MM.1S (cell line): ENCODE measurements at regions not wholly inside any gene's neighbourhood (a gene's known extent, or its start where the extent isn't known, plus 50 kb on each side); places are given as distances from the start of the nearest gene placed in this dataset.

Source experiments
- DNase-seq: peaks from one replicate; pipeline ENCODE4 v3.0.0-alpha.2; 2015
- H2AFZ ChIP-seq: fragments of 300-600 bp; sonication (generic); 2 replicates; pipeline ENCODE4 v1.6.0; 2016; ENCODE audit warnings: antibody characterized with exemption, low read length
- H3F3A ChIP-seq: fragments of 300-600 bp; sonication (generic); 2 replicates; pipeline ENCODE4 v1.6.1; 2016; ENCODE audit warnings: mild to moderate bottlenecking, antibody characterized with exemption, low read length, moderate library complexity, mixed read lengths; ENCODE audit not compliant: insufficient read depth
- H3K27ac ChIP-seq: fragments of 300-600 bp; sonication (generic); 2 replicates; pipeline ENCODE4 v1.5.1; 2016; ENCODE audit warnings: mild to moderate bottlenecking, low read length
- H3K27me3 ChIP-seq: fragments of 300-600 bp; sonication (generic); replicated peaks from 2 replicates; pipeline ENCODE4 v1.6.0; 2016; ENCODE audit warnings: low read length; ENCODE audit not compliant: insufficient read depth
- H3K36me3 ChIP-seq: fragments of 300-600 bp; sonication (generic); replicated peaks from 2 replicates; pipeline ENCODE4 v1.6.1; 2016; ENCODE audit warnings: mild to moderate bottlenecking, low read length, mixed read lengths; ENCODE audit not compliant: insufficient read depth
- H3K4me1 ChIP-seq: fragments of 300-600 bp; sonication (generic); 2 replicates; pipeline ENCODE4 v1.6.1; 2016; ENCODE audit warnings: low read length, mixed read lengths
- H3K4me2 ChIP-seq: fragments of 300-600 bp; sonication (generic); 2 replicates; pipeline ENCODE4 v1.6.0; 2016; ENCODE audit warnings: low read depth, low read length
- H3K4me3 ChIP-seq: fragments of 300-600 bp; sonication (generic); 2 replicates; pipeline ENCODE4 v1.5.1; 2016; ENCODE audit warnings: low read length, mixed read lengths
- H3K79me2 ChIP-seq: fragments of 300-600 bp; sonication (generic); 2 replicates; pipeline ENCODE4 v1.6.1; 2016; ENCODE audit warnings: mixed run types, low read length, mixed read lengths
- H3K9ac ChIP-seq: fragments of 300-600 bp; sonication (generic); 2 replicates; pipeline ENCODE4 v1.6.1; 2016; ENCODE audit warnings: low read length, mixed read lengths
- H3K9me2 ChIP-seq: fragments of 300-600 bp; sonication (generic); replicated peaks from 2 replicates; pipeline ENCODE4 v1.6.1; 2016; ENCODE audit warnings: mild to moderate bottlenecking, low read length, mixed read lengths; ENCODE audit not compliant: insufficient read depth
- H3K9me3 ChIP-seq: fragments of 300-600 bp; sonication (generic); replicated peaks from 2 replicates; pipeline ENCODE4 v1.6.1; 2016; ENCODE audit warnings: mild to moderate bottlenecking, low read length, mixed read lengths; ENCODE audit not compliant: insufficient read depth
- H4K20me1 ChIP-seq: fragments of 300-600 bp; sonication (generic); 2 replicates; pipeline ENCODE4 v1.6.1; 2016; ENCODE audit warnings: mild to moderate bottlenecking, low read length, moderate library complexity, mixed read lengths; ENCODE audit not compliant: insufficient read depth
- EZH2 ChIP-seq: fragments of 300-600 bp; sonication (generic); optimal IDR thresholded peaks from 2 replicates; pipeline ENCODE3; 2017; ENCODE audit warnings: low read depth, mild to moderate bottlenecking, antibody characterized with exemption, low read length, mixed read lengths
- EZH2phosphoT487 ChIP-seq: fragments of 300-600 bp; sonication (generic); IDR thresholded peaks from 2 replicates; pipeline ENCODE4 v1.6.1; 2018; ENCODE audit warnings: antibody characterized with exemption, low read length
- TF ChIP-seq, protein P1 (sequence below): fragments of 300-600 bp; sonication (generic); IDR thresholded peaks from 2 replicates; pipeline ENCODE4 v1.5.1; 2016; ENCODE audit warnings: antibody characterized with exemption, low read length, mixed read lengths

DNA sequence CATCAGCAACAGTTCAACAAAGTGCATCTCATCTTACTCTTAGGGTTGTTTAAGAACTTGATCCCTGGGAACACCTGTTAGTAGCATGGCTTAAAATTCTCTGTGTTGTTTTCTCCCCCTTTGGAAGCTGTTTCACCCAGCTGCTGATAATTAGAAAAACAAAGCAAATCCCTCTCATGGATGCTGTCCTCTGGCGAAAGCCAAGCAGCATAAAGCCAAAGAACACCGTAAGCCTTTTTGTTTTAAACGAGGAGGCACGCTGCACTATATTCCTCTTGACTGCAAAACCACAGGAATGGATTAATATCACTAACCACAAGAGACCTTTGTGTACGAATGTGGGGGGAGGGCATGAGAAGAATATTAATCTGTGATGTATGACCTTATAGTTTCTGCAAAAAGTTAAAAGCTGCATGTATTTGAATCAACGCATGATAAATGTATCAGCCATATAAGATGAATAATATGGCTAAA is 923.2 kb downstream of the LTN1 start:
- Histone ChIP-seq H3K4me3 (no peak overlapping the region), H3K9me3 (no peaks in the 10 kb centered on the region), H3K27me3 (no peaks in the 10 kb centered on the region), H3K36me3 (no peaks in the 10 kb centered on the region), H3K9ac (no peak overlapping the region), H3F3A (no peaks in the 10 kb centered on the region), H3K9me2 (no peaks in the 10 kb centered on the region), H2AFZ (no peak overlapping the region), H3K27ac (no peak overlapping the region), H3K4me2 (no peak overlapping the region), H4K20me1 (no peaks in the 10 kb centered on the region), H3K79me2 (no peaks in the 10 kb centered on the region), H3K4me1 (peaks cover 26% of the 10 kb centered on the region)
- TF ChIP-seq EZH2: no peak
- TF ChIP-seq, protein P1, sequence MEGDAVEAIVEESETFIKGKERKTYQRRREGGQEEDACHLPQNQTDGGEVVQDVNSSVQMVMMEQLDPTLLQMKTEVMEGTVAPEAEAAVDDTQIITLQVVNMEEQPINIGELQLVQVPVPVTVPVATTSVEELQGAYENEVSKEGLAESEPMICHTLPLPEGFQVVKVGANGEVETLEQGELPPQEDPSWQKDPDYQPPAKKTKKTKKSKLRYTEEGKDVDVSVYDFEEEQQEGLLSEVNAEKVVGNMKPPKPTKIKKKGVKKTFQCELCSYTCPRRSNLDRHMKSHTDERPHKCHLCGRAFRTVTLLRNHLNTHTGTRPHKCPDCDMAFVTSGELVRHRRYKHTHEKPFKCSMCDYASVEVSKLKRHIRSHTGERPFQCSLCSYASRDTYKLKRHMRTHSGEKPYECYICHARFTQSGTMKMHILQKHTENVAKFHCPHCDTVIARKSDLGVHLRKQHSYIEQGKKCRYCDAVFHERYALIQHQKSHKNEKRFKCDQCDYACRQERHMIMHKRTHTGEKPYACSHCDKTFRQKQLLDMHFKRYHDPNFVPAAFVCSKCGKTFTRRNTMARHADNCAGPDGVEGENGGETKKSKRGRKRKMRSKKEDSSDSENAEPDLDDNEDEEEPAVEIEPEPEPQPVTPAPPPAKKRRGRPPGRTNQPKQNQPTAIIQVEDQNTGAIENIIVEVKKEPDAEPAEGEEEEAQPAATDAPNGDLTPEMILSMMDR: no peak
- TF ChIP-seq EZH2phosphoT487: no peak
- DNase-seq: no peak

DNA sequence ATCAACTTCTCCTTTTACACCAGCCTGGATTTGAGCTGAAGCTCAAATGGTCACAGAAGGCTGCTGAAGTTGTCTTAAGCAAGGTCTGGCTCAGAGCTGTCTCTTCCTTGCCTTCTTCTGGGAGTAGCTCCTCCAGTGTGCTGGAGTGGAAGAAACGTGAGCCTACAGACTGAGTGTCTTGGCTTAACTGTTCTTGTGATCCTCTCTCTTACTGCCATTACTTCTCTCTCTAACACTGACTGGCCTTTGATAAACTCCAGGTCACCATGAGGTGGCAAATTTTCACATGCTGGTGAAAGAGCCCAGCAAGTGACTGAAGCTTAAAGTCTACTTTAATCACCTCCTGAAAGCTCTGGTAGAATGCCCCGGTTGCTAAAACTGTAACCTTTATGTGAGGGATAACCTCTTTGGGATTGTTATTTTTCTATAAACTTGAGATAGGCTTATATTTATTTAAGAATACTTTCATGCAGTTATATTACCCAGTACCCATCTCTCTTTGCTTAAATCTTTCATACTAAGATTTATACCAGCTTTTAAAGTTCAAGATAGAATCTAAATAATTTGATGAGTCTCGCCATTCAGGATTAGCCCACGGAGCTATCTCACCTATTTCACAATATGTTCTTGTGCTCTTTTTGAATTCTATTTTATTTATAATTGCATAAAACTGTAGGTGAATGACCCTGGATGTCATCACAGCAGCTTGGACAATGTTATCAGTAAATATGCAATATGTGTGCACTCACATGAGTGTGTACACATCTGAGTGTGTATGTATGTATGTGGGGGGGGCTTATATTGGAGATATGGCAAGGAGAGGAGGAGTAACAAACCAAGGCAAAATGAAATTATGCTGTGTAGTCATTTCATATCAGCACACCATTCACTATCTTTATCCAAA is 924.0 kb downstream of the LTN1 start:
- Histone ChIP-seq H3K4me2 (no peak overlapping the region), H3K4me3 (no peak overlapping the region), H3K9me3 (no peaks in the 10 kb centered on the region), H3K4me1 (peaks cover 29% of the 10 kb centered on the region), H4K20me1 (no peaks in the 10 kb centered on the region), H3K27ac (no peak overlapping the region), H3K9ac (no peak overlapping the region), H3K9me2 (no peaks in the 10 kb centered on the region), H2AFZ (no peak overlapping the region), H3K79me2 (no peaks in the 10 kb centered on the region), H3F3A (no peaks in the 10 kb centered on the region), H3K36me3 (no peaks in the 10 kb centered on the region), H3K27me3 (no peaks in the 10 kb centered on the region)
- TF ChIP-seq, protein P1: no peak
- TF ChIP-seq EZH2phosphoT487 (no peak), EZH2 (no peak)
- DNase-seq: no peak

DNA sequence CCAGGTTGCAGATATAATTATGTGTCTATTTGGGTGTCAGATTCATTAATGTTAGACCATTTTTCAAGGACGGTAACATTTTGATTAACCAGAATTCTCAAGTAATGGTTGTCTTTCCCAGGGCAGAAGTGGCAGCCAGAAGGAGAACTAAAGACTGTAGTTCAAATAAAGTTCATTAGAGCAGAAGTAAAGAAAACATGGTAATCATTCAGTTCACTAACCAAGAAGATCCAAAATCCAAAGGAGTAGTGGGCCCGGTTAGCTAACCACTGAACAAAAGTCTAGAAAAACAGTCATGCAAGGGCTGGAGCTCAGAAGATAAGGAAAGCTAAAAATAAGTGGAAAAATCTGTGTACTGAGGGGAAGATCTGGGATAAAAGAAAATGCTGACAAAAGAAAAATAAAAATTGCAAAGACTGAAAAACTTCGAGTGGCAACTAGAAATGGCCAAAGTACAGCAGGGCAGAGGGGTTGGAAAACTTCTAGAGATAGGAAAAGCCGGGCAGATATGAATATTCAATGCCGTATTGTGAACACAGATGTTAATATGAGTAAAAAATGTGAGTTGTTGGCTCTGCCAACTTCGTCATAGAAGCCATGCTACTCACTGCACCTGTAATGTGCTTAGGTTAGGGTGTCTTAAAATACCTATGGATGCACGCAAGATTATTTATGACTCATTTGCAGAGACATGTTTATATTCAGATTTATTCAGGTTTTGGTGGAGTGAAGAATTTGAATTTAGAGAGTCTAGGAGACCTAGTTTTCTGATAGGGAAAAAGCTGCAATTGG is 925.9 kb downstream of the LTN1 start:
- H3K9ac ChIP-seq: no peak overlapping the region
- H3K27me3 ChIP-seq: no peaks in the 10 kb centered on the region
- H3K27ac ChIP-seq: no peak overlapping the region
- H2AFZ ChIP-seq: no peak overlapping the region
- H3K9me2 ChIP-seq: no peaks in the 10 kb centered on the region
- no peak for DNase-seq
- no peak overlapping the region for H3K4me3 ChIP-seq
- no peaks in the 10 kb centered on the region for H3K9me3 ChIP-seq
- no peak for TF ChIP-seq EZH2phosphoT487
- no peaks in the 10 kb centered on the region for H4K20me1 ChIP-seq
- no peaks in the 10 kb centered on the region for H3K36me3 ChIP-seq
- no peaks in the 10 kb centered on the region for H3K79me2 ChIP-seq
- peaks cover 33% of the 10 kb centered on the region for H3K4me1 ChIP-seq
- peak overlapping the region; percentile 30; the same call in 1 of the 2 replicates for H3K4me2 ChIP-seq
- no peaks in the 10 kb centered on the region for H3F3A ChIP-seq
